HCT116 (cell line): ENCODE measurements at regions not wholly inside any gene's neighbourhood (a gene's known extent, or its start where the extent isn't known, plus 50 kb on each side); places are given as distances from the start of the nearest gene placed in this dataset.

Source experiments
- ATAC-seq: fragments of 200-7000 bp; cut with Tn5 transposase; 2 replicates; pipeline ENCODE4 v1.9.1; 2020; ENCODE audit warnings: mild to moderate bottlenecking, moderate library complexity
- BruUV-seq: library from RNA; stranded (reverse); fragments of 400-500 nt; replicated peaks from 2 replicates; lab custom pipeline; 2021; lab: Mats Ljungman, UMichigan
- CTCF ChIA-PET: fragments of 300-600 bp; sonication (Branson Sonifier 250); formaldehyde crosslinking; loops from one replicate; lab custom pipeline; 2021; ENCODE audit warnings: antibody characterized with exemption; lab: Charles Lee
- POLR2A ChIA-PET: fragments of 300-600, 350-600 bp; sonication (Branson Sonifier 250); formaldehyde crosslinking; loops from one replicate; lab custom pipeline; 2021; ENCODE audit warnings: antibody characterized with exemption; lab: Charles Lee
- RAD21 ChIA-PET, 2 experiments: fragments of 300-600 bp; sonication (Branson Sonifier 250); formaldehyde crosslinking; loops; one replicate each; lab custom pipeline; 2023; ENCODE audit warnings: low total read pairs in 2 of 2; ENCODE audit not compliant: uncharacterized antibody in 2 of 2, unreplicated experiment in 2 of 2, low non-redundant PET in 1 of 2; lab: Charles Lee
- DNase-seq: peaks from one replicate; pipeline ENCODE4 v3.0.0-alpha.2; 2010; ENCODE audit warnings: low read depth, low spot score
- H2AFZ ChIP-seq: fragments of 200-600 bp; shearing (Covaris generic), sonication (generic); 2 replicates; pipeline ENCODE4 v1.6.1; 2017; ENCODE audit warnings: low read depth, mixed run types, mixed read lengths, antibody characterized with exemption, low read length; ENCODE audit not compliant: poor library complexity, severe bottlenecking
- H3K27ac ChIP-seq: 2 replicates; pipeline ENCODE4 v1.5.1; 2012; ENCODE audit warnings: low read depth, low read length
- H3K27me3 ChIP-seq: fragments of 200-600 bp; sonication (generic); 2 replicates; pipeline ENCODE4 v1.6.1; 2016; ENCODE audit warnings: mixed run types, low read length, mixed read lengths; ENCODE audit not compliant: insufficient read depth
- H3K36me3 ChIP-seq, 2 experiments: fragments of 200-500 bp in 1 of 2; fragments of 200-600 bp in 1 of 2; sonication (Bioruptor generic) in 1 of 2; sonication (generic) in 1 of 2; 2 replicates each; pipeline versions ENCODE4 v1.5.1 to v1.6.1; 2014 to 2016; ENCODE audit warnings: low read length in 2 of 2, inconsistent platforms in 1 of 2, mixed read lengths in 1 of 2, mixed run types in 1 of 2; ENCODE audit not compliant: insufficient read depth in 2 of 2, control insufficient read depth in 1 of 2
- H3K4me1 ChIP-seq, 2 experiments: fragments of 200-600 bp in 1 of 2; sonication (generic) in 1 of 2; 2 replicates each; pipeline versions ENCODE4 v1.5.1 to v1.6.1; 2012 to 2017; ENCODE audit warnings: low read length in 2 of 2, inconsistent platforms in 1 of 2, mild to moderate bottlenecking in 1 of 2, mixed read lengths in 1 of 2, mixed run types in 1 of 2, moderate library complexity in 1 of 2; ENCODE audit not compliant: insufficient read depth in 2 of 2, control insufficient read depth in 1 of 2
- H3K4me2 ChIP-seq: fragments of 200-600 bp; sonication (generic); 2 replicates; pipeline ENCODE4 v1.6.1; 2017; ENCODE audit warnings: mixed run types, low read length, mixed read lengths
- H3K4me3 ChIP-seq, 2 experiments: fragments of 200-600 bp in 1 of 2; sonication (generic) in 1 of 2; replicated peaks in 1 of 2; 2 replicates each; pipeline ENCODE4 v1.5.1; 2011 to 2016; ENCODE audit warnings: low read length in 2 of 2, control low read depth in 1 of 2, low read depth in 1 of 2, mild to moderate bottlenecking in 1 of 2, mixed read lengths in 1 of 2, mixed run types in 1 of 2
- H3K79me2 ChIP-seq: fragments of 200-600 bp; sonication (generic); 2 replicates; pipeline ENCODE4 v1.6.1; 2017; ENCODE audit warnings: mild to moderate bottlenecking, mixed run types, low read length, moderate library complexity, mixed read lengths; ENCODE audit not compliant: insufficient read depth
- H3K9ac ChIP-seq: fragments of 200-600 bp; sonication (generic); 2 replicates; pipeline ENCODE4 v1.6.1; 2016; ENCODE audit warnings: low read length, mixed read lengths
- H3K9me2 ChIP-seq: fragments of 200-600 bp; sonication (generic), shearing (Covaris generic); 2 replicates; pipeline ENCODE4 v1.6.1; 2017; ENCODE audit warnings: mixed run types, mild to moderate bottlenecking, moderate library complexity; ENCODE audit not compliant: insufficient read depth
- H3K9me3 ChIP-seq, 2 experiments: fragments of 200-500 bp in 1 of 2; fragments of 200-600 bp in 1 of 2; sonication (Bioruptor generic) in 1 of 2; sonication (generic) in 1 of 2; 2 replicates each; pipeline ENCODE4 v1.6.1; 2014 to 2017; ENCODE audit warnings: low read length in 2 of 2, mixed read lengths in 2 of 2, inconsistent platforms in 1 of 2, low read depth in 1 of 2, mild to moderate bottlenecking in 1 of 2, mixed run types in 1 of 2, moderate library complexity in 1 of 2; ENCODE audit not compliant: control insufficient read depth in 1 of 2, insufficient read depth in 1 of 2
- H4K20me1 ChIP-seq: fragments of 200-600 bp; sonication (generic), shearing (Covaris generic); 2 replicates; pipeline ENCODE4 v1.6.1; 2017; ENCODE audit warnings: mixed run types, mild to moderate bottlenecking, moderate library complexity; ENCODE audit not compliant: insufficient read depth
- CEBPB ChIP-seq: IDR thresholded peaks from 2 replicates; pipeline ENCODE4 v1.6.1; 2012; ENCODE audit warnings: low read depth
- EGR1 ChIP-seq: IDR thresholded peaks from 2 replicates; pipeline ENCODE4 v1.6.1; 2012; ENCODE audit warnings: low read depth
- ELF1 ChIP-seq: IDR thresholded peaks from 2 replicates; pipeline ENCODE4 v1.6.1; 2012; ENCODE audit warnings: low read depth, borderline replicate concordance
- EZH2phosphoT487 ChIP-seq: fragments of 200-600 bp; IDR thresholded peaks from 2 replicates; pipeline ENCODE4 v1.6.1; 2018; ENCODE audit warnings: antibody characterized with exemption, borderline replicate concordance
- FOSL1 ChIP-seq: IDR thresholded peaks from 2 replicates; pipeline ENCODE4 v1.6.1; 2012; ENCODE audit warnings: low read depth
- JUND ChIP-seq: IDR thresholded peaks from 2 replicates; pipeline ENCODE4 v1.6.1; 2012
- POLR2A ChIP-seq: IDR thresholded peaks from 2 replicates; pipeline ENCODE4 v1.7.0; 2011; ENCODE audit warnings: borderline replicate concordance; ENCODE audit not compliant: insufficient read depth, insufficient read length; ENCODE audit errors: extremely low read depth
- POLR2AphosphoS5 ChIP-seq: IDR thresholded peaks from 2 replicates; pipeline ENCODE4 v1.6.1; 2011; ENCODE audit warnings: mild to moderate bottlenecking, low read depth, low read length, moderate library complexity
- RAD21 ChIP-seq: IDR thresholded peaks from 2 replicates; pipeline ENCODE4 v1.6.1; 2012; ENCODE audit warnings: low read depth, mild to moderate bottlenecking
- SIN3A ChIP-seq: IDR thresholded peaks from 2 replicates; pipeline ENCODE4 v1.6.1; 2012; ENCODE audit warnings: low read depth
- SP1 ChIP-seq: IDR thresholded peaks from 2 replicates; pipeline ENCODE4 v1.6.1; 2012; ENCODE audit warnings: low read depth
- SRF ChIP-seq: IDR thresholded peaks from 2 replicates; pipeline ENCODE4 v1.6.1; 2012; ENCODE audit warnings: low read depth
- TCF7L2 ChIP-seq: IDR thresholded peaks from 2 replicates; pipeline ENCODE4 v1.7.0; 2011; ENCODE audit warnings: borderline replicate concordance, inconsistent platforms; ENCODE audit not compliant: insufficient read depth, insufficient read length; ENCODE audit errors: extremely low read depth
- ZFX ChIP-seq: fragments of 450-650 bp; IDR thresholded peaks from 2 replicates; pipeline ENCODE4 v1.6.1; 2017
- intact Hi-C: fragments of 100-400 bp; cut with micrococcal nuclease; formaldehyde crosslinking; loops from 2 replicates; pipeline ENCODE4 v1.10.0; 2022
- TF ChIP-seq, protein P1 (sequence below): IDR thresholded peaks from 2 replicates; pipeline ENCODE4 v1.6.1; 2012; ENCODE audit warnings: low read depth
- TF ChIP-seq, protein P2 (sequence below): IDR thresholded peaks from 2 replicates; pipeline ENCODE4 v1.6.1; 2012

DNA sequence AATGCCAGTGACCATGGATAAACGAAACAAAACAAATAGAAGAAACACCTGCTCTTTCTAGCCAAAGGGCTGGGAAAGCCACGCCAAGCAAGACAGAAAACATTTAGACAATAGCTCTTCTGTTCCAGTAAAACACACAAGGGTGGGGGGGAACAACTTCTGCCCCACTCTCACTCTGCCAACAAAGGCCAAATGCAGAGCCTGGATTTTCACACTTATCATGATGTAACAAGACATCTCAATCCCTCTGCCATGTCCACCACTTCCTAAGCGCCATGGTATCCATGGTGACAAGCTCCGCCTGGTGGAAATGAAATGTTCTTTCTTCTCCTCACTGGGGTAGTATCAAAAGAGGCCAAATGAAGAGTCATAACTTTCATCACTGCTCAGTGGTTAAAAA, 60.6 kb downstream of the DRD1 start:
- POLR2A ChIA-PET: no interaction called here
- intact Hi-C loops: no loop called here
- no peak for TF ChIP-seq CEBPB
- no peak for TF ChIP-seq EGR1
- TF ChIP-seq JUND: no peak
- TF ChIP-seq SP1: no peak
- no peak for TF ChIP-seq ELF1
- no peak for TF ChIP-seq TCF7L2
- TF ChIP-seq, protein P1, sequence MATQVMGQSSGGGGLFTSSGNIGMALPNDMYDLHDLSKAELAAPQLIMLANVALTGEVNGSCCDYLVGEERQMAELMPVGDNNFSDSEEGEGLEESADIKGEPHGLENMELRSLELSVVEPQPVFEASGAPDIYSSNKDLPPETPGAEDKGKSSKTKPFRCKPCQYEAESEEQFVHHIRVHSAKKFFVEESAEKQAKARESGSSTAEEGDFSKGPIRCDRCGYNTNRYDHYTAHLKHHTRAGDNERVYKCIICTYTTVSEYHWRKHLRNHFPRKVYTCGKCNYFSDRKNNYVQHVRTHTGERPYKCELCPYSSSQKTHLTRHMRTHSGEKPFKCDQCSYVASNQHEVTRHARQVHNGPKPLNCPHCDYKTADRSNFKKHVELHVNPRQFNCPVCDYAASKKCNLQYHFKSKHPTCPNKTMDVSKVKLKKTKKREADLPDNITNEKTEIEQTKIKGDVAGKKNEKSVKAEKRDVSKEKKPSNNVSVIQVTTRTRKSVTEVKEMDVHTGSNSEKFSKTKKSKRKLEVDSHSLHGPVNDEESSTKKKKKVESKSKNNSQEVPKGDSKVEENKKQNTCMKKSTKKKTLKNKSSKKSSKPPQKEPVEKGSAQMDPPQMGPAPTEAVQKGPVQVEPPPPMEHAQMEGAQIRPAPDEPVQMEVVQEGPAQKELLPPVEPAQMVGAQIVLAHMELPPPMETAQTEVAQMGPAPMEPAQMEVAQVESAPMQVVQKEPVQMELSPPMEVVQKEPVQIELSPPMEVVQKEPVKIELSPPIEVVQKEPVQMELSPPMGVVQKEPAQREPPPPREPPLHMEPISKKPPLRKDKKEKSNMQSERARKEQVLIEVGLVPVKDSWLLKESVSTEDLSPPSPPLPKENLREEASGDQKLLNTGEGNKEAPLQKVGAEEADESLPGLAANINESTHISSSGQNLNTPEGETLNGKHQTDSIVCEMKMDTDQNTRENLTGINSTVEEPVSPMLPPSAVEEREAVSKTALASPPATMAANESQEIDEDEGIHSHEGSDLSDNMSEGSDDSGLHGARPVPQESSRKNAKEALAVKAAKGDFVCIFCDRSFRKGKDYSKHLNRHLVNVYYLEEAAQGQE: no peak
- TF ChIP-seq SRF: no peak
- no peak for TF ChIP-seq FOSL1
- no peak for TF ChIP-seq RAD21
- TF ChIP-seq POLR2A: no peak
- TF ChIP-seq POLR2AphosphoS5: no peak
- no peak for TF ChIP-seq SIN3A
- TF ChIP-seq, protein P2, sequence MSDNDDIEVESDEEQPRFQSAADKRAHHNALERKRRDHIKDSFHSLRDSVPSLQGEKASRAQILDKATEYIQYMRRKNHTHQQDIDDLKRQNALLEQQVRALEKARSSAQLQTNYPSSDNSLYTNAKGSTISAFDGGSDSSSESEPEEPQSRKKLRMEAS: no peak
- TF ChIP-seq EZH2phosphoT487: no peak
- no peak for TF ChIP-seq ZFX
- Histone ChIP-seq H3K4me2 (no peak overlapping the region), H3K36me3 (no peaks in the 10 kb centered on the region), H4K20me1 (no peaks in the 10 kb centered on the region), H3K4me1 (peaks cover 23 to 54% of the 10 kb centered on the region in 2 experiments), H2AFZ (no peak overlapping the region), H3K27ac (no peak overlapping the region), H3K4me3 (no peak overlapping the region), H3K9me2 (no peaks in the 10 kb centered on the region), H3K9ac (no peak overlapping the region), H3K27me3 (0 out of 2 replicates have a peak, but pooled peaks cover 4% of the 10 kb centered on the region), H3K9me3 (no peaks in the 10 kb centered on the region), H3K79me2 (no peaks in the 10 kb centered on the region)
- BruUV-seq: no TSS peak
- DNase-seq (no peak), ATAC-seq (no peak)
- CTCF ChIA-PET: no interaction called here
- RAD21 ChIA-PET: no interaction called here
